NCI-H2196 treated with DMSO at 0.1 percent for 48 hours (cell line): ENCODE measurements at regions not wholly inside any gene's neighbourhood (a gene's known extent, or its start where the extent isn't known, plus 50 kb on each side); places are given as distances from the start of the nearest gene placed in this dataset.

Experiments
- DNase-seq: peaks from one replicate; lab custom pipeline; 2025; ENCODE audit not compliant: unreplicated experiment; lab: John Stamatoyannopoulos, UW

- no peak for DNase-seq
These were observed 318.5 kb downstream of the HRH4 start for GRCh38 chr18:24778810-24779418.

GRCh38 chr18:24782566-24782965 is 322.1 kb downstream of the HRH4 start:
- no peak for DNase-seq

DNA sequence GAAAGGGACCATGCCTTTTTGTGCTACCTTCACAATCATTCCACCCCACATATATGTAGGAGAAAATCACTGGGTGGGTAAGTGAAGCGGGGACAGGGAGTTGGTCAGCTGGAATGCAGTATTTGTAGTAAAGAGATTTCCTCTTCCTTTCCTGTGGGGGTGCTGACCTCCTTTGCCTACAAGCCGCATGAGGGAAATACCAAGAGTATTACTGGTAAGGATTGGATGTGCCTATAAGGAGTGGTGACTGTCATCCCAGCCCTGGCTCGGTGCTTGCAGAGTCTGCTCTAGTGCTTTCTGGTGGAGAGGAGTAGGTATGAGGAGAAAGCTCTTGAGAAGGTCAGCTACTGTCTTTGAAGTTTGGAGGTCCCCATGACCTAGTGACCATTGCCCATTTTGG is 324.6 kb downstream of the HRH4 start:
- no peak for DNase-seq

GRCh38 chr18:24786027-24786426 is 325.6 kb downstream of the HRH4 start:
- DNase-seq = no peak

GRCh38 chr18:24790347-24790746 is 329.9 kb downstream of the HRH4 start:
- DNase-seq = no peak

GRCh38 chr18:24791751-24792545 is 331.5 kb downstream of the HRH4 start:
- DNase-seq = no peak

DNA sequence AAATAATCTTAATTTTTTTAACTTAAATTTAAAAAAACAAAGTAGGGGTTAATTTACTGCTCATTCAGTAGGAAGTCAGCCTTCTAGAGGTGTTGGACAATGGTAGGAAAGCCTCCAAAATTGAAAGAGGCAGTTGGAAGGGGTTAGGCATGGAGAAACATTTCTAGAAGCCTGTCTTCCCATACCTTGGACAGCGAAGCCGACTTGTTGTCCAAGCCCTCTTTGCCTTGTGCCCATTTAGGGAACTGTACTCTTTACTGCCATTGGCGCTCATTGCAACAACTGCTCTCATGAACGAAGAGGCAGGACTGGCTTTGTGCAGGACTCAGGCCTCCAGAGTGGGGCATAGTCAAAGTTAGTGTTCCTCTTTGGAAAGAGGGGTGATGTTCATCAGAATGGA is 333.3 kb downstream of the HRH4 start:
- no peak for DNase-seq

DNA sequence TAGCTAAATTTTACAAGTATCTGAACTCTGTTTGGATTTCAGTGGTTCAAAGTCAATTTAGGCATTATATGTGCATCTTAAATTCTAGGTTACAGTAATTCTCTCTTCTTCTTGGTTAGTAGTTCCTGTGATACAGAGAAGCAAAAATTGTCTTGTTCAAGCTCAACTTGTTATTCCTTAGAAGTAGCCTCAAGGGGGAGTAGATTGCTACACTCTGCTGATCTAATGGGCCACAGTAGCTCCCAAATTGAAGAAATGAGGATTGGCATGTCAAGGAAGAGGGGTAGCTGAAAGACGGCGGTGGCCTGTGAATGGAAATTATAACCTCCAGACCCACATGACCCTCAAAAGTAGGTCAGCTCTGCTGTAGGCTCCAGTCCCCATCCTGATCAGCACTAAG is 334.7 kb downstream of the HRH4 start:
- no peak for DNase-seq

- no peak for DNase-seq
These were observed 337.5 kb downstream of the HRH4 start for GRCh38 chr18:24797981-24798380.

DNA sequence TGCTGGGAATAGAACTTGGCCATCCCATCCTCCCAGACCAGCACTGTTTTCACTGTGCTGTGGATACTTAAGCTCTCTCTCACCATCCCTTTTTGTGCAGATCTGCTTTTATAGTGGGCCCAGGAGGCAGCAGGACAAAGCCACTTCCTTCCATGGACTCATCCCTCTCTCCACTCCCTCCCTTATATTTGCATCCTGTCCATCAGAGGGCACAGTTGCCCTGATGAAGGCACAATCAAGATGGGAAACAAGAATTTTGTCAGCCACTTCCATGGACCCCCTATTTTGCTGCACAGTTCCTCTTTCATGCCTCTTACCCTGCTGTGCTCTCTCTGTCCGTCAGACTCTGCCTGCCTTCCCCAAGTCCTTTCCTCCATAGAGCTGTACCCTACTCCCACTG is 338.7 kb downstream of the HRH4 start:
- DNase-seq = no peak

DNA sequence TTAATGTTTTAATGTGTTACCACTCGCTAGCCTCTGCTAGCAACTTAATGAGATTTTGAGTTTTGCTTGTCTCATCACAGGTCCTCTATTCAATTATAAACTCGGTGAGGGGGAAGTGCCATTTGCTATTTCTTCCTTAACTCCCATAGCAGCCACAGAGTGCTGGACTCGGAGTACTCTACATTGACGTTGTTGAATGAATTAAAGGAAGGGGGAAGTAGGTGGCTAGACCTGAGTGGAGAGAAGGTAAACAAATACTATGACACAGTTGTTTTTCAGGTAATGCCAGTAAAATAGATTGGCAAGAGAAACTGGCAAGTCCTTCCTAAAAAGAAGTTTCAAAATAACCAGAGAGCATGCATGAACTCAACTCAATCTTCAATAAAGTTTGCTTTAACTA is 339.3 kb downstream of the HRH4 start:
- no peak for DNase-seq

- DNase-seq = no peak
These were observed 340.6 kb downstream of the HRH4 start for GRCh38 chr18:24801001-24801400.

- DNase-seq = no peak
These were observed 342.0 kb downstream of the HRH4 start for GRCh38 chr18:24802456-24802855.

- no peak for DNase-seq
These were observed 344.7 kb downstream of the HRH4 start for GRCh38 chr18:24805156-24805555.

DNA sequence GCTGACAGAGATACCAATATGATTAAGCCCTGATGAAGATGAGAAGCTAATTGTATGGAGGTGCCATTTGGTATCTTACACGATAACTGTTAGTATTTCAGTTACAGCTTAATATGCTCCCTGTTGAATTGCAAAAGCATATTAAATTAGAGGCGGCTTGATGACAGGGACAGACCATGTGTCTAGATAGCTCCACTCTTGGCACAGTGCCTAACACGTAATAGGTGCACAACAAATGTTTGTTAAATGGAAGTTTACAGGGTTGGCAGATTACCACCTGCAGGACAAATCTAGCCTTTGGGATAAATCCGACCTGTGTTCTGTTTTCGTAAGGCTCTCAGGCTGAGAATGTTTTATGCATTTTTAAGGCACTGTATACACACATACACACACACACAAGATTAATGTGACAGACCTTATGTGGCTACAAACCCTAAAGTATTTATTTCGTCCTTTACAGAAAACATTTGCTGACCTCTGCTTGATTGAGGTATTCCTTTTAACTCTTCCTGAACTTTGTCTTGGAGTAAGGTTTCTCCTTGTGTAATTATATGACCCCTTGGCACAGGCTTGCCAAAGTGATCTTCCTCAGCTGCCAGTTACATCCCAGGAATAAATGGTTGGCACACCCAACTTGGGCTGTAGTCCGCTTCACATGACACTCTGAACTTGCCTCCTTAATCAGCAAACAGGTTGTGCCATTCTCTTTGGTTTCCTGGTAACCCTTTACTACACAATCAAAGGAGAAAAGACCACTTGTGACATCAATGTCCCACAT is 348.9 kb downstream of the HRH4 start:
- no peak for DNase-seq

GRCh38 chr18:24810561-24811305 is 350.3 kb downstream of the HRH4 start:
- no peak for DNase-seq

DNA sequence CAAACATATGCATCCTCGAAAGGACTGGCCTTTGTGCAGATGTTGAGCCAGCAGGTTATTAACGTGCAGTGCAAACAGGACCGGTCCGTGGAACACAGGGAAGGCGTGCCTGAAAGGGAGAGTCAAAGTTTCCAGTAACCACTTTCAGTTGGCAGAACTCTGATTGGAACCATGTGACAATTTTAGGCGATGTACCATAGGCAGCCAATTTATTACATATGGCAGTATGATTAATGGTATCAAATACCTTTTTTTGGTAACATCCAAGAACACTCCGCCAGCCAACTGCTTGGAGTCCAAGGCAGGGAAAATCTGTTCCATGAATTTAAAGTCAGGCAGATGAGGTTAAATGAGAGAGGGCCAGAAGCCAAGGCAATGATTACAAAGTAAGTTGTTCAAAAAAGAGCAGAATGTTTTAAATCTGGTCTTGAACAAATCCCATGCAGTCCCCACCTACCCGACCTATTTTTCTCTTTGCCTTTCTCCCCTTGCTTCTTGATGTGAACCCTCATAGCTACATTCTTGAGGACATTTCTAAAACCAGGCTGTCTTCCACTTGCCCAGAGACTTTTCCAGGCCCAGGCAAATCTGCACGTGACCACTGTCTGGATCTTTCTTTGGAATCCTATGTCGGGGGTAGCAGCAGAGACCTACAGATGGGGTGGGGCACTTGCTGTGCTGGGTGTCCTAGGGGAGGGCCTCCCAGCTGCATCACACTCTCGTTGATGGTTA is 351.7 kb downstream of the HRH4 start:
- no peak for DNase-seq

GRCh38 chr18:24814521-24814920 is 354.1 kb downstream of the HRH4 start:
- no peak for DNase-seq

- no peak for DNase-seq
These were observed 356.7 kb downstream of the HRH4 start for GRCh38 chr18:24817150-24817549.

DNA sequence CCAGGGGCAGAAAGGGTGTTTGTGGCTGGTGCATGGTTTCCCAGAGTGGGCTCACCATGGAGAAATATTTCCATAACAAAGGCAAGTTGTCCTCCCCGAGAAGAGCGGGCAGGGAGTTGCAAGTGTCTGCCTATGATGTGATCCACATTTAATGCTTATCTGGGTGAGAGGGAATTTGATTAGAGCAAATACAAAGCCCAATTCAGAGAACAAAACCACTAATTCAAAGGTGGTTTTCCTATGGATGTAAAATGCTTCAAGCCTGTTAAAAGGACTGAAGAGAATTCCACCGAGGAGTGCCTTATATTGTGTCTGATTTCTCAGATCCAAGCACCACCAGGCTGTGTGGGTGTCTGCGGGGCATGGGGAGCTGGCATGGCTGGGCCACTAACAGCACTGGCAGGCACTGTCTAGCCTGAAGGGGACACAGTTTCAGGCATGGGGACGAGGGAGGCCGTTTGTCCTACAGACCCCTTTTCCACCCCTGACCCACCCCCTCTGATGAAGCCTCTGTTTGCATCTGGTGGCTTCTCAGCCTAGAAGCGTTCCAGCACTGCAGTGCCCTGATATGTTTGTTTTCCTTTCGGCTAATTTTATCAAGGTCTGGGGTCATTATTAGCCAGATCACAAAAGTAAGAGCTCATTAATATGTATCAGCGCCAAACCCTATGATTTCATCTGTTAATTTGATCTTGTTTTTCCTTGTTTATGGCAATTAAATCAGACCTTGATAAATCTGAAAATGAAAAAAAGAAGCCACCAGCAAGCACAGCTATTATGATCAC is 357.3 kb downstream of the HRH4 start:
- DNase-seq = no peak
